Heart left ventricle (tissue), 13 donors: ENCODE measurements at regions not wholly inside any gene's neighbourhood (a gene's known extent, or its start where the extent isn't known, plus 50 kb on each side); places are given as distances from the start of the nearest gene placed in this dataset.

Experiments
- CTCF ChIP-seq, 12 donors: fragments of 200-600 bp; sonication (generic) in 4 of 12; IDR thresholded peaks; one replicate each; pipeline versions ENCODE4 v1.5.0 to v1.8.0; 2018 to 2022; ENCODE audit warnings: antibody characterized with exemption in 12 of 12, mild to moderate bottlenecking in 5 of 12
- POLR2A ChIP-seq, 2 donors: fragments of 450-650 bp; IDR thresholded peaks; one replicate each; pipeline ENCODE4 v1.6.1; 2017; ENCODE audit warnings: antibody characterized with exemption in 2 of 2, mild to moderate bottlenecking in 2 of 2, moderate library complexity in 2 of 2
- donor health status: ischemic (EF 13 %, LVEDD 7.1; RV severe dilation, severe dysfunction).
- donor health status: DM: no; HTN: yes; CAD: no.
- donor health status: DM: no; HTN: no; CAD: no.
- donor health status: ischemic (EF 25% LVEDD 6.9; RV normal size, moderate dysfunction).
- donor health status: ischemic (EF 25% LVEDD 5.7; RV mildly dilated, moderate dysfunction).
- donor health status: ischemic (EF 35%, LVEDD 5.7; RV mildly dilated, moderate dysfunction).
- donor health status: nonischemic (EF 11% LVEDD 7.7; RV severe dilation, severe dysfunction).
- donor health status: DM: yes; HTN: yes; CAD: no.
- donor health status: PGD.
- donor health status: ischemic (EF 29% LVEDD 5.4; RV normal size, mild dysfunction).
- donor health status: nonischemic (EF 23%, LVEDD 6.1; RV moderate dilation, normal function).

- TF ChIP-seq CTCF (IDR thresholded peaks at IDR 0.05) (no peak), POLR2A (IDR thresholded peaks at IDR 0.05) (no peak)
These were observed 82.1 kb upstream of the STAC start for GRCh38 chr3:36298188-36298587.
